ENCODE measurements at regions not wholly inside any gene's neighbourhood (a gene's known extent, or its start where the extent isn't known, plus 50 kb on each side); places are given as distances from the start of the nearest gene placed in this dataset.
"Not testable (repeated sequence)": the region's sequence is repeated elsewhere in the genome, so short reads cannot be mapped to it uniquely, and the experiment has no call there.

DNA sequence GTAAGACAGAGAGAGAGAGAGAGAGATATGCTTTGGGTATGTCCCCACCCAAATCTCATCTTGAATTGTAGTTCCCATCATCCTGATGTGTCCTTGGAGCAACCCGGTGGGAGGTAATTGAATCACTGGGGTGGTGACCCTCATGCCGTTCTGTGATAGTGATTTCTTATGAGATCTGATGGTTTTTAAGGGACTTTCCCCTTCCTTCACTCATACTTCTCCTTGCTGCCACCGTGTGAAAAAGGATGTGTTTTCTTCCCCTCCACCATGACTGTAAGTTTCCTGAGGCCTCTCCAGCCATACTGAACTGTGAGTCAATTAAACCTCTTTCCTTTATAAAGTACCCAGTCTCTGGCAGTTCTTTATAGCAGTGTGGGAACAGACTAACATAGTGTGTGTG is 60.3 kb downstream of the EOMES start:
- in situ Hi-C loops (cut with HindIII; ENCODE audit: low sequenced_read_pairs), result loop anchor here (10.0 kb wide), 2 partner anchors 63 to 177 kb away; partner anchors contain the start of genes EOMES and SLC4A7

GRCh38 chr3:27659279-27660021 is 62.7 kb downstream of the EOMES start:
- in situ Hi-C loops (cut with HindIII; ENCODE audit: low sequenced_read_pairs), result loop anchor here (10.0 kb wide), 2 partner anchors 65 to 175 kb away; partner anchors contain the start of genes EOMES and SLC4A7

GRCh38 chr3:27658741-27659140 is 63.4 kb downstream of the EOMES start:
- in situ Hi-C loops (cut with HindIII; ENCODE audit: low sequenced_read_pairs), result no loop called here

DNA sequence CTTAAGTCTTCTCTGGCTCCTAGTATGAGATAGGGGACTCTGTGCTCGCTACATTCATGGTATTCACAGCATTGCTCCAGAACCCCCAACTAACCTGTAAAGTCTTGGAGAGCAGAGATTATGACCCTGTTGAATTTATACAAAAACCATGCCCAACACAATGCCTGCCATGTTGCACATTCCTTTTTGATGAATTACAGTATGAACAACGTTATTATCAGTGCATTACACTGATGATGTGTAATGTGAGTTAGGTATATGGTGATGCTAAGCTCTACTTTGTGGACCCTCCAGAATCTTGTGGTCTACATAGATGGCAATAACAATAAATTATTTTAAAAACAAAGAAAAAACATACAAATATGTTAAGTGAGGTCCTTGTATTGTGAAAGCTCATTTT is 64.3 kb downstream of the EOMES start:
- in situ Hi-C loops (cut with HindIII; ENCODE audit: low sequenced_read_pairs), result no loop called here

- in situ Hi-C loops (cut with HindIII; ENCODE audit: low sequenced_read_pairs), result no loop called here
Observed at GRCh38 chr3:27657404-27657803, 64.7 kb downstream of the EOMES start.

- in situ Hi-C loops (cut with HindIII; ENCODE audit: low sequenced_read_pairs), result no loop called here
Observed at GRCh38 chr3:27656790-27657189, 65.3 kb downstream of the EOMES start.

DNA sequence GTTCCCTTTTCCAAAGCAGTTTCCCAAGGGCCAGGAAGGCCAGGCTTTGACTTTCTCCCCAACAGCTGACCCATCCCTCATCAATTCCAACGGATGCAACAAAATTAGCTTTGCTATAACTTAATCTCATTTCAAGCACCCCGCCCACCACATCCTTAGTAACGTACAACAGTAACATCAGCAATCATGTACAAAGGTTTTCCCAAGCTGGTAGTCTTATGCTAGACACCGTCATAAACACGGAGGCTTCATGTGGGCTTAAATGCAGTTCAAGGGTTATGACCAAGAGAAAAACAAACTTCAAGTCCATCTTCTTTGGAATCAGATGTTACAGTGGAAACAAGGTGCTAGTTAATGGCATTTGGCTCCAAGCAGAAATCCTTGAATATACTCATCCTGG is 66.6 kb downstream of the EOMES start:
- in situ Hi-C loops (cut with HindIII; ENCODE audit: low sequenced_read_pairs), result no loop called here

GRCh38 chr3:27653803-27654558 is 68.1 kb downstream of the EOMES start:
- in situ Hi-C loops (cut with HindIII; ENCODE audit: low sequenced_read_pairs), result loop anchor here (5.0 kb wide), 3 partner anchors 97 to 252 kb away; no protein-coding TSS in a partner anchor

DNA sequence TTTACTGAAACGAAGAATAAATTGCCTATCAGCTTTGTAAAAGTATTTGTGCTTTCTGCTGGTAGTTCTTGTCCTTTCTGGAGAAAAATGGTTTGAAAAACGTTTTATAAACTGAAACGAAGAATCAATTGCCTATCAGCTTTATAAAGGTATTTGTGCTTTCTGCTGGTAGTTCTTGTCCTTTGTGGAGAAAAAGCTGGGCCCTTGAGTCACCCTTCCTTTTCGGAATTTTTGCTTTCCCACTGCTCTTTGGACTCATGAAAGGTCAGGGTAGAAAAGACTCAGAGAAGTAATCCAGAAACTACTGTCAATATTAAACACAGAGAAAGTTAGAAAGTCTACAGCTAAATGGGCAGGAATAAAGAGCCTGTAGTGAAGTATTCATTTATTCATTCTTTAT is 72.8 kb downstream of the EOMES start:
- in situ Hi-C loops (cut with HindIII; ENCODE audit: low sequenced_read_pairs), result no loop called here

- in situ Hi-C loops (cut with HindIII; ENCODE audit: low sequenced_read_pairs), result no loop called here
Observed at GRCh38 chr3:27646896-27647295, 75.2 kb downstream of the EOMES start.

GRCh38 chr3:27644941-27645340 is 77.2 kb downstream of the EOMES start:
- in situ Hi-C loops (cut with HindIII; ENCODE audit: low sequenced_read_pairs), result loop anchor here (5.0 kb wide), 1 partner anchor 53 kb away; no protein-coding TSS in a partner anchor

- in situ Hi-C loops (cut with HindIII; ENCODE audit: low sequenced_read_pairs), result loop anchor here (5.0 kb wide), 1 partner anchor 51 kb away; no protein-coding TSS in a partner anchor
Observed at GRCh38 chr3:27643355-27643754, 78.8 kb downstream of the EOMES start.

- in situ Hi-C loops (cut with HindIII; ENCODE audit: low sequenced_read_pairs), result loop anchor here (5.0 kb wide), 1 partner anchor 50 kb away; no protein-coding TSS in a partner anchor
Observed at GRCh38 chr3:27642796-27643195, 79.3 kb downstream of the EOMES start.

DNA sequence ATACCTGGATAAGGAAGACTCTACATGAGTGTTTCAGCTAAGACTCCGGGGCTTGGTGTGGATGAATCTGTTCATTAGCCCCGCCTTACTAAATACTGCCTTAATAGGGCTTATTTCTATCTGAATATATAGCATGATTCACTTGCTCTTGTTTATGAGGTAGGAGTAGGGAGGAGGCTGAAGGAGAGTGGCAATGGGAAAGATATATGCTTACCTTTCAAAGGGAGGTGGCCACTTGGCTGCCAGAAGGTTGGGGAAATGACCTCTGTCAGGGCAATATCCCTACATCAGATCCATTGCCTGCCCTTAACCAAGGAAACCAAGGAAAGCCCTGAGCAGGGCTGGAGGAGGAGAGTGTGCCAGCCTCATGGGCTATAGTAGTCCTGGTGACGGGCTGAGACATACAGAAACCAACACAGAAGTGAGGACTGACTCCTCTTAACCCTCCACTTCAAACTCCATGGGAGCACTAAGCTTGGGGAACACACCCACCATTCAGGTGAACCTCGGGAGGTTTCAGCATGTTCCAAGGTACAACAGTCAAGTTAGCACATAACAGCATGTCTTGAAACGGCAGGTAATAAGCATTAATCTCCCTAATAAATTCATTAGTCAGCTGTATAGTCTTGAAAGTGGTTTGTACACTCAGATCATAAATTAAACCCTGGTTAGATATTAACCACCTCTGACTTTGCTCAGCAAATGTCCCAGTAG is 80.1 kb downstream of the EOMES start:
- in situ Hi-C loops (cut with HindIII; ENCODE audit: low sequenced_read_pairs), result loop anchor here (5.0 kb wide), 1 partner anchor 50 kb away; no protein-coding TSS in a partner anchor

GRCh38 chr3:27641271-27641800 is 80.8 kb downstream of the EOMES start:
- in situ Hi-C loops (cut with HindIII; ENCODE audit: low sequenced_read_pairs), result loop anchor here (5.0 kb wide), 1 partner anchor 49 kb away; no protein-coding TSS in a partner anchor

DNA sequence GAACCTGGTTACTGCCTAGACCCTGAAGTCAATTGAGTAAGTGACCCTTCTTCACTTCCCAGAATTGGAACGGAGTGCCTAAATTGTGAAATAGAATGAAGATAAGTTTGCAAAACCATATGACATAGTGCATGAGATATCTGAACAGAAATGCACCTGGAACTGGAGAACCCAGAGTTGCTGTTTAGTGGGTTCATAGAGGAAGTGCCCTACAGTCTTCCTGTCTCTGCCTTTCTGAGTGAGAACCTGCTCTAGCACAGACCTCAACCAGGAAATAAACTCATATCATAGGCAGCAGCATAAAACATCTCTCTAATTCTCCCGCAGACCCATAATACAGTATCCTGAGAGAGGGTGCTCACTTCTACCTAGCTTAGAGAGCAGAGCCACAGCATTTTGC is 82.9 kb downstream of the EOMES start:
- in situ Hi-C loops (cut with HindIII; ENCODE audit: low sequenced_read_pairs), result no loop called here

DNA sequence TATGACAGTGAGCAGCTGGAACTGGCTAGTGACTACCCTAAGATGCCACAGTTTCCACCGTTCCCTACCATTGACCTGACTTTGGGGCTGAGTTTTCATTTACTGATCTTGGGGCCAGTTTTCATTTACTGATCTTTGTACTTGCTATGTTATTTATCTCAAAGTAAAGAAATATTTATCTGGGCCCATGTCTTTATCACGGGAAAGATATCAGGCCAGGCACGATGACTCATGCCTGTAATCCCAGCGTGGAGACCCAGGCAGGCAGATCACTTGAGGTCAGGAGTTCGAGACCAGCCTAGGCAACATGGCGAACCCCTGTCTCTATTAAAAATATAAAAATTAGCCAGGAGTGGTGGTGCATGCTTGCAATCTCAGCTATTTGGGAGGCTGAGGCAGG is 83.5 kb downstream of the EOMES start:
- in situ Hi-C loops (cut with HindIII; ENCODE audit: low sequenced_read_pairs), result no loop called here

- in situ Hi-C loops (cut with HindIII; ENCODE audit: low sequenced_read_pairs), result no loop called here
Observed at GRCh38 chr3:27637346-27637995, 84.7 kb downstream of the EOMES start.

- in situ Hi-C loops (cut with HindIII; ENCODE audit: low sequenced_read_pairs), result not testable (repeated sequence)
Observed at GRCh38 chr3:27635006-27635405, 87.1 kb downstream of the EOMES start.

DNA sequence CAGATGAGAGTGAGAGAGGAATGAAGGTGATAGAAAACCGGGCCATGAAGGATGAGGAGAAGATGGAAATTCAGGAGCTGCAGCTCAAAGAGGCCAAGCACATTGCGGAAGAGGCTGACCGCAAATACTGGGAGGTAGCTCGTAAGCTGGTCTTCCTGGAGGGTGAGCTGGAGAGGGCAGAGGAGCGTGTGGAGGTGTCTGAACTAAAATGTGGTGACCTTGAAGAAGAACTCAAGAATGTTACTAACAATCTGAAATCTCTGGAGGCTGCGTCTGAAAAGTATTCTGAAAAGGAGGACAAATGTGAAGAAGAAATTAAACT is 88.9 kb downstream of the EOMES start:
- in situ Hi-C loops (cut with HindIII; ENCODE audit: low sequenced_read_pairs), result no loop called here
